ENCODE measurements at regions not wholly inside any gene's neighbourhood (a gene's known extent, or its start where the extent isn't known, plus 50 kb on each side); places are given as distances from the start of the nearest gene placed in this dataset.

DNA sequence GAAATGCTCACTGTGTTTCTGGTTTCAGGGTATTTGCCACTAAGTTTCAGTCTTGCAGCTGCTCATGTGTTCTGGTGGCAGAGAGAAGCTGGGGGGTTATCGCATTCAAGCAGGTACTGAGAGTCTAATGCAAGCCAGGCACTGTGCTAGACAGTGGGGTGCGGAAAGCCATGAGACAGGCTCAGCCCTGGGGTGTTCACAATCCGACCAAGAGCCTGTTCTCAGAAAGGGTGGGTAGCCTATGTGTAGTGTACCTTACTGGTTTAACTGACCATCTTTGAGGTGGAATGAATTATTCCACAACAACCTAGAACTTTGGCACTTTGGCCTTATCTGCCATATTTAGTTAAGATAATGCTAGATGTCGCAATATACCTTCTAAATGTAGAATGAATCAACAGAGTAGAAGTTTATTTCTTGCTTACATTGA is 55.3 kb upstream of the ROR1 start:
- TF ChIP-seq, protein P1, sequence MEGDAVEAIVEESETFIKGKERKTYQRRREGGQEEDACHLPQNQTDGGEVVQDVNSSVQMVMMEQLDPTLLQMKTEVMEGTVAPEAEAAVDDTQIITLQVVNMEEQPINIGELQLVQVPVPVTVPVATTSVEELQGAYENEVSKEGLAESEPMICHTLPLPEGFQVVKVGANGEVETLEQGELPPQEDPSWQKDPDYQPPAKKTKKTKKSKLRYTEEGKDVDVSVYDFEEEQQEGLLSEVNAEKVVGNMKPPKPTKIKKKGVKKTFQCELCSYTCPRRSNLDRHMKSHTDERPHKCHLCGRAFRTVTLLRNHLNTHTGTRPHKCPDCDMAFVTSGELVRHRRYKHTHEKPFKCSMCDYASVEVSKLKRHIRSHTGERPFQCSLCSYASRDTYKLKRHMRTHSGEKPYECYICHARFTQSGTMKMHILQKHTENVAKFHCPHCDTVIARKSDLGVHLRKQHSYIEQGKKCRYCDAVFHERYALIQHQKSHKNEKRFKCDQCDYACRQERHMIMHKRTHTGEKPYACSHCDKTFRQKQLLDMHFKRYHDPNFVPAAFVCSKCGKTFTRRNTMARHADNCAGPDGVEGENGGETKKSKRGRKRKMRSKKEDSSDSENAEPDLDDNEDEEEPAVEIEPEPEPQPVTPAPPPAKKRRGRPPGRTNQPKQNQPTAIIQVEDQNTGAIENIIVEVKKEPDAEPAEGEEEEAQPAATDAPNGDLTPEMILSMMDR (IDR thresholded peaks at IDR 0.05; ENCODE audit: insufficient read depth, low read depth, low read length, missing control alignments), result no peak
- no peak overlapping the region for H3K4me3 ChIP-seq (ENCODE audit: low read length)
- no peak for DNase-seq (ENCODE audit: low read depth)

DNA sequence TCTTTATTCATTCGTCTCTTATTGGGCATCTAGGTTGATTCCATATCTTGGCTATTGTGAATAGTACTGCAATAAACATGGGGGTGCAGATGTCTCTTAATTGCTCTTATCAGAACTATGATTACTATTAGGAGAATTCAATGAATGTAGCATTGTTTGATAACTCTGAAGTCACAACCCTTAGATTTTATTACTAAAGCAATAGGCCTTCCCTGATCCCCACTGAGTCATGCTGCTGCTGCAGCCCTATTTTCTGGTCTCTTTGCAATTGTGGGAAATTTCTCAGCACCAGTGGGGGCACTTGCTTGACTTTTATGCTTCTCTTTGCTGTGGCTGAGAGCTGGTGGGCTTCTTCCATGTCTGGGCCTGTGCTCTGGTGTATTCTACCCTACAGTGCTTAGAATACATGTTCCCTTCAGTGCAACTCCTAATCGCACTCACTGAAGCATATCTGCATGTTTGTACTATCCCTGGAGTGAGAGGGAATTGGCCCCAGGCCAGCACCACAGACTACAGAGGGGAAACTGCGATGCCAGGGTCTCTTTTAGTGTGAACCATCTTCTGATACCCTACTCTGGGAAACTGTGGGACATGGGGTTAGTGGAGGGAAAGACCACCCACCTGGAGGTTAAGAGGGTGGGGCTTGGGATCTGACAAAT is 52.2 kb upstream of the ROR1 start:
- H3K4me3 ChIP-seq (ENCODE audit: low read length), result no peak overlapping the region
- TF ChIP-seq, protein P1 (IDR thresholded peaks at IDR 0.05; ENCODE audit: insufficient read depth, low read depth, low read length, missing control alignments), result no peak
- DNase-seq (ENCODE audit: low read depth), result peak; percentile 25

DNA sequence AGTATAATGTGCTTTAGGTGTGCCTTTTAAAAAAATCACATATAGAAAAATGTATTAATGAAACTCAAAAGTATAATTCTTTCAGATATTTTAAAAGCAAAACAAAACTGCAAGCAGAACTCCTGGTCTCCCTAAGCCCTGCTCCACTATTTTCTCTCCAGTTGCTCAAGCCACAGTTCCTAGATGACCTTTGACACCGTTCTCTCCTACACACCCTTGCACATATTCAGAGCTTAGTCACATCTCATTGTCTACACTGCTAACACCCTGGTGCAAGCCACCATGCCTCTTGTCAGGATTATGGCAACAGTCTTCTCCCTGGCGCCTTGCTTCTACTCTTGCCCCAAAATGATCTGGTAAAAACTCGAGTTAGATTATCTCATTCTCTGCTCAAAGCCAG is 50.2 kb upstream of the ROR1 start:
- no peak overlapping the region for H3K4me3 ChIP-seq (ENCODE audit: low read length)
- TF ChIP-seq, protein P1 (IDR thresholded peaks at IDR 0.05; ENCODE audit: insufficient read depth, low read depth, low read length, missing control alignments), result no peak
- DNase-seq (ENCODE audit: low read depth), result peak; percentile 74

Measured in epithelial cell of esophagus (primary cell).